GM23338 (cell line): ENCODE measurements at regions not wholly inside any gene's neighbourhood (a gene's known extent, or its start where the extent isn't known, plus 50 kb on each side); places are given as distances from the start of the nearest gene placed in this dataset.

ENCODE experiments used
- ATAC-seq: fragments of 200-7000 bp; cut with Tn5 transposase; 3 replicates; pipeline ENCODE4 v1.9.1; 2020
- DNase-seq: peaks from one replicate; pipeline ENCODE4 v3.0.0-alpha.2; 2015; ENCODE audit warnings: low spot score
- H2AFZ ChIP-seq: fragments of 200-600 bp; sonication (generic); 2 replicates; pipeline ENCODE4 v1.8.0; 2016; ENCODE audit warnings: antibody characterized with exemption, mild to moderate bottlenecking, moderate library complexity
- H3F3A ChIP-seq: fragments of 200-600 bp; sonication (generic); replicated peaks from 2 replicates; pipeline ENCODE4 v1.8.0; 2017; ENCODE audit warnings: antibody characterized with exemption, mixed run types, low read depth
- H3K27ac ChIP-seq: fragments of 200-600 bp; sonication (generic); 2 replicates; pipeline ENCODE4 v1.6.1; 2016; ENCODE audit warnings: low read depth
- H3K27me3 ChIP-seq: fragments of 200-600 bp; sonication (generic); 2 replicates; pipeline ENCODE4 v1.8.0; 2016; ENCODE audit warnings: mild to moderate bottlenecking, mixed run types, moderate library complexity; ENCODE audit not compliant: insufficient read depth
- H3K36me3 ChIP-seq: fragments of 200-600 bp; sonication (generic); 2 replicates; pipeline ENCODE4 v1.8.0; 2016; ENCODE audit warnings: mild to moderate bottlenecking; ENCODE audit not compliant: insufficient read depth
- H3K4me1 ChIP-seq: fragments of 200-600 bp; sonication (generic); 2 replicates; pipeline ENCODE4 v1.8.0; 2016; ENCODE audit warnings: mild to moderate bottlenecking, moderate library complexity; ENCODE audit not compliant: insufficient read depth
- H3K4me2 ChIP-seq: fragments of 200-600 bp; sonication (generic); 2 replicates; pipeline ENCODE4 v1.7.1; 2017; ENCODE audit warnings: mixed run types
- H3K4me3 ChIP-seq: fragments of 200-600 bp; sonication (generic); 2 replicates; pipeline ENCODE4 v1.6.1; 2016; ENCODE audit warnings: mixed run types
- H3K79me2 ChIP-seq: fragments of 200-600 bp; sonication (generic); replicated peaks from 2 replicates; pipeline ENCODE4 v1.8.0; 2017; ENCODE audit warnings: mild to moderate bottlenecking; ENCODE audit not compliant: insufficient read depth
- H3K9me2 ChIP-seq: fragments of 200-600 bp; sonication (generic); 2 replicates; pipeline ENCODE4 v1.8.0; 2017; ENCODE audit not compliant: insufficient read depth
- H4K20me1 ChIP-seq: fragments of 200-600 bp; sonication (generic); replicated peaks from 2 replicates; pipeline ENCODE4 v1.8.0; 2017; ENCODE audit warnings: mild to moderate bottlenecking; ENCODE audit not compliant: insufficient read depth
- H3K27ac Mint-ChIP-seq: 2 replicates; pipeline ENCODE4 v1.8.0; 2020; ENCODE audit warnings: inconsistent platforms, mild to moderate bottlenecking, moderate library complexity, mixed read lengths
- H3K27me3 Mint-ChIP-seq: 3 replicates; pipeline ENCODE4 v1.8.0; 2022; ENCODE audit warnings: low read depth, mild to moderate bottlenecking, moderate library complexity, mixed read lengths, inconsistent platforms; ENCODE audit not compliant: insufficient read depth, poor library complexity
- H3K36me3 Mint-ChIP-seq: 3 replicates; pipeline ENCODE4 v1.8.0; 2021; ENCODE audit warnings: low read depth, mild to moderate bottlenecking, inconsistent platforms, moderate library complexity, mixed read lengths
- H3K4me1 Mint-ChIP-seq: 3 replicates; pipeline ENCODE4 v1.8.0; 2020; ENCODE audit warnings: mild to moderate bottlenecking, inconsistent platforms, mixed read lengths
- H3K4me3 Mint-ChIP-seq: 3 replicates; pipeline ENCODE4 v1.8.0; 2021; ENCODE audit warnings: moderate library complexity, mild to moderate bottlenecking, inconsistent platforms, mixed read lengths
- H3K9me3 Mint-ChIP-seq: 3 replicates; pipeline ENCODE4 v1.8.0; 2020; ENCODE audit warnings: moderate library complexity, mild to moderate bottlenecking, inconsistent platforms, mixed read lengths
- CREB1 ChIP-seq: fragments of 250-450 bp; sonication (Bioruptor Pico); IDR thresholded peaks from 2 replicates; pipeline ENCODE4 v1.5.0; 2020; ENCODE audit warnings: low read depth, mild to moderate bottlenecking, moderate library complexity
- EZH2 ChIP-seq: fragments of 200-600 bp; sonication (generic); IDR thresholded peaks from one replicate; pipeline ENCODE4 v1.8.0; 2017; ENCODE audit warnings: antibody characterized with exemption, mild to moderate bottlenecking, low read depth; ENCODE audit not compliant: unreplicated experiment
- EZH2phosphoT487 ChIP-seq: fragments of 200-600 bp; sonication (generic); IDR thresholded peaks from one replicate; pipeline ENCODE4 v1.8.1; 2018; ENCODE audit warnings: antibody characterized with exemption; ENCODE audit not compliant: unreplicated experiment
- JUNB ChIP-seq: IDR thresholded peaks from one replicate; pipeline ENCODE4 v1.6.1; 2016; ENCODE audit warnings: antibody characterized with exemption; ENCODE audit not compliant: unreplicated experiment
- NANOG ChIP-seq: IDR thresholded peaks from 2 replicates; pipeline ENCODE4 v1.6.1; 2016; ENCODE audit warnings: antibody characterized with exemption, borderline replicate concordance
- POLR2AphosphoS5 ChIP-seq: IDR thresholded peaks from 2 replicates; pipeline ENCODE4 v1.6.1; 2016; ENCODE audit warnings: antibody characterized with exemption, low read depth
- STAT1 ChIP-seq: IDR thresholded peaks from one replicate; pipeline ENCODE4 v1.6.1; 2016; ENCODE audit warnings: antibody characterized with exemption; ENCODE audit not compliant: unreplicated experiment
- ZNF114 ChIP-seq: fragments of 250-450 bp; sonication (Bioruptor Pico); IDR thresholded peaks from 2 replicates; pipeline ENCODE4 v1.5.0; 2020; ENCODE audit warnings: mild to moderate bottlenecking, moderate library complexity
- ZNF331 ChIP-seq: fragments of 250-450 bp; sonication (Bioruptor Pico); IDR thresholded peaks from 2 replicates; pipeline ENCODE4 v1.5.0; 2020; ENCODE audit warnings: low read depth, mild to moderate bottlenecking, moderate library complexity
- TF ChIP-seq, protein P1 (sequence below): IDR thresholded peaks from 2 replicates; pipeline ENCODE4 v1.6.1; 2016; ENCODE audit warnings: antibody characterized with exemption
- TF ChIP-seq, protein P2 (sequence below): fragments of 250-450 bp; sonication (Bioruptor Pico); IDR thresholded peaks from 2 replicates; pipeline ENCODE4 v1.5.0; 2020; ENCODE audit warnings: mild to moderate bottlenecking, moderate library complexity
- TF ChIP-seq, protein P3 (sequence below): IDR thresholded peaks from one replicate; pipeline ENCODE4 v1.6.1; 2018; ENCODE audit warnings: antibody characterized with exemption; ENCODE audit not compliant: unreplicated experiment
- TF ChIP-seq, protein P4 (sequence below), 2 experiments: fragments of 200-600 bp in 1 of 2; sonication (generic) in 1 of 2; conservative IDR thresholded peaks; 2 replicates each; pipeline versions ENCODE4 v1.5.1 to v1.6.1; 2016 to 2017; ENCODE audit warnings: antibody characterized with exemption in 2 of 2, low read depth in 2 of 2, mild to moderate bottlenecking in 2 of 2, moderate library complexity in 1 of 2

DNA sequence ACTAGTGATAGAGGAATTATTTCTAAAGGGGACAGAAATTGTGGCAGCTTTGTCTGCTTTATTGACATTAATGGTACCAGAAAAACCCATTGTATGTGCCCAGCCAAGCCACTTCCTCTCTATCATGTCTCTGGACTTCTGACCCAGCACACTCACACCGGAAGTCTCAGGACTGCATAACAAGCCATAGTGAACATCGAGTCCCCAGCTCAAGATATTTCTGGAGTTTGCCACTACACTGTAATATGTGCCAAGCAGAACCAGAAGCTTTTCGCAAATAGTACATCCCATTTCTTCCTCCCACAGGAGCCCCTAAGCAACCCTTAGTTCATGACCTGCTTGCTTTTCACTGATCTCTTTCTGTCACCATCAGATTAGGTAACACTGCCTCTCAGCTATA is 187.4 kb upstream of the GHR start:
- DNase-seq (no peak), ATAC-seq (no peak)
- Histone ChIP-seq H3K4me3 (no peak overlapping the region), H3K27me3 (no peaks in the 10 kb centered on the region), H4K20me1 (no peaks in the 10 kb centered on the region), H3K79me2 (no peaks in the 10 kb centered on the region), H2AFZ (no peak overlapping the region), H3K4me1 (no peaks in the 10 kb centered on the region), H3K36me3 (no peaks in the 10 kb centered on the region; the same call in 1 of the 2 replicates), H3F3A (no peaks in the 10 kb centered on the region), H3K9me2 (peaks cover 11% of the 10 kb centered on the region; the same call in 1 of the 2 replicates), H3K4me2 (no peak overlapping the region), H3K27ac (no peak overlapping the region)
- Mint-ChIP-seq H3K36me3 (peaks cover 6% of the 10 kb centered on the region; the same call in 2 of the 3 replicates), H3K4me3 (no peak overlapping the region), H3K27me3 (peaks cover 1% of the 10 kb centered on the region), H3K27ac (no peak overlapping the region), H3K9me3 (peaks cover 26% of the 10 kb centered on the region), H3K4me1 (no peaks in the 10 kb centered on the region)
- TF ChIP-seq JUNB (no peak), EZH2phosphoT487 (no peak), ZNF331 (CRISPR knock-in tag) (no peak), POLR2AphosphoS5 (no peak), EZH2 (no peak), CREB1 (CRISPR knock-in tag) (no peak), NANOG (no peak), ZNF114 (no peak), STAT1 (no peak)
- TF ChIP-seq, protein P1, sequence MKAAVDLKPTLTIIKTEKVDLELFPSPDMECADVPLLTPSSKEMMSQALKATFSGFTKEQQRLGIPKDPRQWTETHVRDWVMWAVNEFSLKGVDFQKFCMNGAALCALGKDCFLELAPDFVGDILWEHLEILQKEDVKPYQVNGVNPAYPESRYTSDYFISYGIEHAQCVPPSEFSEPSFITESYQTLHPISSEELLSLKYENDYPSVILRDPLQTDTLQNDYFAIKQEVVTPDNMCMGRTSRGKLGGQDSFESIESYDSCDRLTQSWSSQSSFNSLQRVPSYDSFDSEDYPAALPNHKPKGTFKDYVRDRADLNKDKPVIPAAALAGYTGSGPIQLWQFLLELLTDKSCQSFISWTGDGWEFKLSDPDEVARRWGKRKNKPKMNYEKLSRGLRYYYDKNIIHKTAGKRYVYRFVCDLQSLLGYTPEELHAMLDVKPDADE, result no peak
- TF ChIP-seq, protein P2, sequence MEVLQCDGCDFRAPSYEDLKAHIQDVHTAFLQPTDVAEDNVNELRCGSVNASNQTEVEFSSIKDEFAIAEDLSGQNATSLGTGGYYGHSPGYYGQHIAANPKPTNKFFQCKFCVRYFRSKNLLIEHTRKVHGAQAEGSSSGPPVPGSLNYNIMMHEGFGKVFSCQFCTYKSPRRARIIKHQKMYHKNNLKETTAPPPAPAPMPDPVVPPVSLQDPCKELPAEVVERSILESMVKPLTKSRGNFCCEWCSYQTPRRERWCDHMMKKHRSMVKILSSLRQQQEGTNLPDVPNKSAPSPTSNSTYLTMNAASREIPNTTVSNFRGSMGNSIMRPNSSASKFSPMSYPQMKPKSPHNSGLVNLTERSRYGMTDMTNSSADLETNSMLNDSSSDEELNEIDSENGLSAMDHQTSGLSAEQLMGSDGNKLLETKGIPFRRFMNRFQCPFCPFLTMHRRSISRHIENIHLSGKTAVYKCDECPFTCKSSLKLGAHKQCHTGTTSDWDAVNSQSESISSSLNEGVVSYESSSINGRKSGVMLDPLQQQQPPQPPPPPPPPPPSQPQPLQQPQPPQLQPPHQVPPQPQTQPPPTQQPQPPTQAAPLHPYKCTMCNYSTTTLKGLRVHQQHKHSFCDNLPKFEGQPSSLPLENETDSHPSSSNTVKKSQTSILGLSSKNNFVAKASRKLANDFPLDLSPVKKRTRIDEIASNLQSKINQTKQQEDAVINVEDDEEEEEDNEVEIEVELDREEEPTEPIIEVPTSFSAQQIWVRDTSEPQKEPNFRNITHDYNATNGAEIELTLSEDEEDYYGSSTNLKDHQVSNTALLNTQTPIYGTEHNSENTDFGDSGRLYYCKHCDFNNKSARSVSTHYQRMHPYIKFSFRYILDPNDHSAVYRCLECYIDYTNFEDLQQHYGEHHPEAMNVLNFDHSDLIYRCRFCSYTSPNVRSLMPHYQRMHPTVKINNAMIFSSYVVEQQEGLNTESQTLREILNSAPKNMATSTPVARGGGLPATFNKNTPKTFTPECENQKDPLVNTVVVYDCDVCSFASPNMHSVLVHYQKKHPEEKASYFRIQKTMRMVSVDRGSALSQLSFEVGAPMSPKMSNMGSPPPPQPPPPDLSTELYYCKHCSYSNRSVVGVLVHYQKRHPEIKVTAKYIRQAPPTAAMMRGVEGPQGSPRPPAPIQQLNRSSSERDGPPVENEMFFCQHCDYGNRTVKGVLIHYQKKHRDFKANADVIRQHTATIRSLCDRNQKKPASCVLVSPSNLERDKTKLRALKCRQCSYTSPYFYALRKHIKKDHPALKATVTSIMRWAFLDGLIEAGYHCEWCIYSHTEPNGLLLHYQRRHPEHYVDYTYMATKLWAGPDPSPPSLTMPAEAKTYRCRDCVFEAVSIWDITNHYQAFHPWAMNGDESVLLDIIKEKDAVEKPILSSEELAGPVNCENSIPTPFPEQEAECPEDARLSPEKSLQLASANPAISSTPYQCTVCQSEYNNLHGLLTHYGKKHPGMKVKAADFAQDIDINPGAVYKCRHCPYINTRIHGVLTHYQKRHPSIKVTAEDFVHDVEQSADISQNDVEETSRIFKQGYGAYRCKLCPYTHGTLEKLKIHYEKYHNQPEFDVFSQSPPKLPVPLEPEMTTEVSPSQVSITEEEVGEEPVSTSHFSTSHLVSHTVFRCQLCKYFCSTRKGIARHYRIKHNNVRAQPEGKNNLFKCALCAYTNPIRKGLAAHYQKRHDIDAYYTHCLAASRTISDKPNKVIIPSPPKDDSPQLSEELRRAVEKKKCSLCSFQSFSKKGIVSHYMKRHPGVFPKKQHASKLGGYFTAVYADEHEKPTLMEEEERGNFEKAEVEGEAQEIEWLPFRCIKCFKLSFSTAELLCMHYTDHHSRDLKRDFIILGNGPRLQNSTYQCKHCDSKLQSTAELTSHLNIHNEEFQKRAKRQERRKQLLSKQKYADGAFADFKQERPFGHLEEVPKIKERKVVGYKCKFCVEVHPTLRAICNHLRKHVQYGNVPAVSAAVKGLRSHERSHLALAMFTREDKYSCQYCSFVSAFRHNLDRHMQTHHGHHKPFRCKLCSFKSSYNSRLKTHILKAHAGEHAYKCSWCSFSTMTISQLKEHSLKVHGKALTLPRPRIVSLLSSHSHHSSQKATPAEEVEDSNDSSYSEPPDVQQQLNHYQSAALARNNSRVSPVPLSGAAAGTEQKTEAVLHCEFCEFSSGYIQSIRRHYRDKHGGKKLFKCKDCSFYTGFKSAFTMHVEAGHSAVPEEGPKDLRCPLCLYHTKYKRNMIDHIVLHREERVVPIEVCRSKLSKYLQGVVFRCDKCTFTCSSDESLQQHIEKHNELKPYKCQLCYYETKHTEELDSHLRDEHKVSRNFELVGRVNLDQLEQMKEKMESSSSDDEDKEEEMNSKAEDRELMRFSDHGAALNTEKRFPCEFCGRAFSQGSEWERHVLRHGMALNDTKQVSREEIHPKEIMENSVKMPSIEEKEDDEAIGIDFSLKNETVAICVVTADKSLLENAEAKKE (CRISPR knock-in tag), result no peak
- TF ChIP-seq, protein P3, sequence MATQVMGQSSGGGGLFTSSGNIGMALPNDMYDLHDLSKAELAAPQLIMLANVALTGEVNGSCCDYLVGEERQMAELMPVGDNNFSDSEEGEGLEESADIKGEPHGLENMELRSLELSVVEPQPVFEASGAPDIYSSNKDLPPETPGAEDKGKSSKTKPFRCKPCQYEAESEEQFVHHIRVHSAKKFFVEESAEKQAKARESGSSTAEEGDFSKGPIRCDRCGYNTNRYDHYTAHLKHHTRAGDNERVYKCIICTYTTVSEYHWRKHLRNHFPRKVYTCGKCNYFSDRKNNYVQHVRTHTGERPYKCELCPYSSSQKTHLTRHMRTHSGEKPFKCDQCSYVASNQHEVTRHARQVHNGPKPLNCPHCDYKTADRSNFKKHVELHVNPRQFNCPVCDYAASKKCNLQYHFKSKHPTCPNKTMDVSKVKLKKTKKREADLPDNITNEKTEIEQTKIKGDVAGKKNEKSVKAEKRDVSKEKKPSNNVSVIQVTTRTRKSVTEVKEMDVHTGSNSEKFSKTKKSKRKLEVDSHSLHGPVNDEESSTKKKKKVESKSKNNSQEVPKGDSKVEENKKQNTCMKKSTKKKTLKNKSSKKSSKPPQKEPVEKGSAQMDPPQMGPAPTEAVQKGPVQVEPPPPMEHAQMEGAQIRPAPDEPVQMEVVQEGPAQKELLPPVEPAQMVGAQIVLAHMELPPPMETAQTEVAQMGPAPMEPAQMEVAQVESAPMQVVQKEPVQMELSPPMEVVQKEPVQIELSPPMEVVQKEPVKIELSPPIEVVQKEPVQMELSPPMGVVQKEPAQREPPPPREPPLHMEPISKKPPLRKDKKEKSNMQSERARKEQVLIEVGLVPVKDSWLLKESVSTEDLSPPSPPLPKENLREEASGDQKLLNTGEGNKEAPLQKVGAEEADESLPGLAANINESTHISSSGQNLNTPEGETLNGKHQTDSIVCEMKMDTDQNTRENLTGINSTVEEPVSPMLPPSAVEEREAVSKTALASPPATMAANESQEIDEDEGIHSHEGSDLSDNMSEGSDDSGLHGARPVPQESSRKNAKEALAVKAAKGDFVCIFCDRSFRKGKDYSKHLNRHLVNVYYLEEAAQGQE, result no peak
- TF ChIP-seq, protein P4, sequence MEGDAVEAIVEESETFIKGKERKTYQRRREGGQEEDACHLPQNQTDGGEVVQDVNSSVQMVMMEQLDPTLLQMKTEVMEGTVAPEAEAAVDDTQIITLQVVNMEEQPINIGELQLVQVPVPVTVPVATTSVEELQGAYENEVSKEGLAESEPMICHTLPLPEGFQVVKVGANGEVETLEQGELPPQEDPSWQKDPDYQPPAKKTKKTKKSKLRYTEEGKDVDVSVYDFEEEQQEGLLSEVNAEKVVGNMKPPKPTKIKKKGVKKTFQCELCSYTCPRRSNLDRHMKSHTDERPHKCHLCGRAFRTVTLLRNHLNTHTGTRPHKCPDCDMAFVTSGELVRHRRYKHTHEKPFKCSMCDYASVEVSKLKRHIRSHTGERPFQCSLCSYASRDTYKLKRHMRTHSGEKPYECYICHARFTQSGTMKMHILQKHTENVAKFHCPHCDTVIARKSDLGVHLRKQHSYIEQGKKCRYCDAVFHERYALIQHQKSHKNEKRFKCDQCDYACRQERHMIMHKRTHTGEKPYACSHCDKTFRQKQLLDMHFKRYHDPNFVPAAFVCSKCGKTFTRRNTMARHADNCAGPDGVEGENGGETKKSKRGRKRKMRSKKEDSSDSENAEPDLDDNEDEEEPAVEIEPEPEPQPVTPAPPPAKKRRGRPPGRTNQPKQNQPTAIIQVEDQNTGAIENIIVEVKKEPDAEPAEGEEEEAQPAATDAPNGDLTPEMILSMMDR (conservative IDR thresholded peaks at IDR 0.05; ENCODE audit: low read depth in 2 of 2), result no peak
